Neural cell (in vitro differentiated cells): ENCODE measurements at regions not wholly inside any gene's neighbourhood (a gene's known extent, or its start where the extent isn't known, plus 50 kb on each side); places are given as distances from the start of the nearest gene placed in this dataset.

Source experiments
- H2AFZ ChIP-seq: fragments of 200-600, 300-800 bp; sonication (generic), shearing (Covaris generic); 2 replicates; pipeline ENCODE4 v1.6.0; 2014; ENCODE audit warnings: low read depth, mild to moderate bottlenecking, antibody characterized with exemption, low read length, moderate library complexity
- H3F3A ChIP-seq: fragments of 200-600 bp; shearing (Covaris generic); 2 replicates; pipeline ENCODE4 v1.6.1; 2016; ENCODE audit warnings: mild to moderate bottlenecking, moderate library complexity, mixed read lengths, antibody characterized with exemption, low read length; ENCODE audit not compliant: insufficient read depth, poor library complexity, severe bottlenecking
- H3K27ac ChIP-seq: fragments of 200-600, 300-800 bp; sonication (generic), shearing (Covaris generic); 2 replicates; pipeline ENCODE4 v1.5.1; 2014; ENCODE audit warnings: mild to moderate bottlenecking, low read length, moderate library complexity
- H3K27me3 ChIP-seq: fragments of 300-800, 200-600 bp; sonication (generic), shearing (Covaris generic); 2 replicates; pipeline ENCODE4 v1.6.0; 2014; ENCODE audit warnings: mild to moderate bottlenecking, low read depth, low read length, moderate library complexity; ENCODE audit not compliant: insufficient read depth
- H3K36me3 ChIP-seq: fragments of 300-800, 200-600 bp; sonication (generic), shearing (Covaris generic); 2 replicates; pipeline ENCODE4 v1.5.1; 2014; ENCODE audit warnings: mild to moderate bottlenecking, antibody characterized with exemption, low read length, moderate library complexity; ENCODE audit not compliant: insufficient read depth
- H3K4me2 ChIP-seq: fragments of 300-800, 200-600 bp; sonication (generic), shearing (Covaris generic); 2 replicates; pipeline ENCODE4 v1.6.0; 2014; ENCODE audit warnings: mild to moderate bottlenecking, low read length
- H3K4me3 ChIP-seq: fragments of 300-800, 200-600 bp; sonication (generic), shearing (Covaris generic); 2 replicates; pipeline ENCODE4 v1.5.1; 2014; ENCODE audit warnings: mild to moderate bottlenecking, low read length, moderate library complexity
- H3K79me2 ChIP-seq: fragments of 200-600 bp; shearing (Covaris generic); replicated peaks from 2 replicates; pipeline ENCODE4 v1.6.0; 2014; ENCODE audit warnings: mild to moderate bottlenecking, low read length, moderate library complexity; ENCODE audit not compliant: insufficient read depth
- H3K9ac ChIP-seq: fragments of 300-800, 200-600 bp; sonication (generic), shearing (Covaris generic); 2 replicates; pipeline ENCODE4 v1.6.1; 2016; ENCODE audit warnings: mild to moderate bottlenecking, low read length, mixed read lengths
- H3K9me2 ChIP-seq: fragments of 200-600 bp; shearing (Covaris generic); 2 replicates; pipeline ENCODE4 v1.6.1; 2016; ENCODE audit warnings: mild to moderate bottlenecking, low read length, mixed read lengths; ENCODE audit not compliant: insufficient read depth
- H3K9me3 ChIP-seq: fragments of 200-600, 300-800 bp; sonication (generic), shearing (Covaris generic); 2 replicates; pipeline ENCODE4 v1.6.1; 2016; ENCODE audit warnings: mild to moderate bottlenecking, mixed run types, low read length, moderate library complexity, mixed read lengths
- H4K20me1 ChIP-seq: fragments of 200-600 bp; shearing (Covaris generic); 2 replicates; pipeline ENCODE4 v1.6.1; 2016; ENCODE audit warnings: mild to moderate bottlenecking, mixed run types; ENCODE audit not compliant: insufficient read depth
- CTCF ChIP-seq: fragments of 450-650 bp; IDR thresholded peaks from 2 replicates; pipeline ENCODE4 v1.5.1; 2014; ENCODE audit warnings: antibody characterized with exemption, mild to moderate bottlenecking, moderate library complexity; ENCODE audit not compliant: poor library complexity, severe bottlenecking
- EP300 ChIP-seq: fragments of 450-650 bp; conservative IDR thresholded peaks from 2 replicates; pipeline ENCODE4 v1.6.1; 2014; ENCODE audit warnings: antibody characterized with exemption, mild to moderate bottlenecking, moderate library complexity; ENCODE audit not compliant: poor library complexity, severe bottlenecking
- EZH2 ChIP-seq: fragments of 200-600, 300-800 bp; shearing (Covaris generic), sonication (generic); IDR thresholded peaks from 2 replicates; pipeline ENCODE4 v1.6.1; 2014; ENCODE audit warnings: antibody characterized with exemption, low read length, borderline replicate concordance, mild to moderate bottlenecking; ENCODE audit not compliant: insufficient read depth, poor library complexity, severe bottlenecking
- MXI1 ChIP-seq: fragments of 450-650 bp; conservative IDR thresholded peaks from 2 replicates; pipeline ENCODE4 v1.6.1; 2014; ENCODE audit warnings: antibody characterized with exemption, mild to moderate bottlenecking; ENCODE audit not compliant: poor library complexity, severe bottlenecking
- POLR2AphosphoS5 ChIP-seq: IDR thresholded peaks from 2 replicates; pipeline ENCODE4 v1.6.1; 2012
- RAD21 ChIP-seq: fragments of 450-650 bp; conservative IDR thresholded peaks from 2 replicates; pipeline ENCODE4 v1.6.1; 2014; ENCODE audit warnings: antibody characterized with exemption, mild to moderate bottlenecking, moderate library complexity
- REST ChIP-seq: IDR thresholded peaks from 2 replicates; pipeline ENCODE4 v1.6.1; 2012; ENCODE audit warnings: borderline replicate concordance
- SMC3 ChIP-seq: fragments of 450-650 bp; conservative IDR thresholded peaks from 2 replicates; pipeline ENCODE4 v1.6.1; 2014; ENCODE audit warnings: antibody characterized with exemption, mild to moderate bottlenecking, moderate library complexity; ENCODE audit not compliant: poor library complexity
- TAF1 ChIP-seq: IDR thresholded peaks from 2 replicates; pipeline ENCODE4 v1.6.1; 2012; ENCODE audit warnings: low read depth

- no peak overlapping the region for H3K4me2 ChIP-seq
- H3K27ac ChIP-seq: no peak overlapping the region
- no peak overlapping the region for H2AFZ ChIP-seq
- H3F3A ChIP-seq: no peaks in the 10 kb centered on the region
- TF ChIP-seq RAD21: no peak
- TF ChIP-seq TAF1: no peak
- no peak for TF ChIP-seq REST
- no peak for TF ChIP-seq MXI1
- TF ChIP-seq CTCF: no peak
- no peak for TF ChIP-seq EZH2
- no peak for TF ChIP-seq EP300
- TF ChIP-seq SMC3: no peak
- no peak for TF ChIP-seq POLR2AphosphoS5
- no peaks in the 10 kb centered on the region for H4K20me1 ChIP-seq
- peaks cover 18% of the 10 kb centered on the region for H3K27me3 ChIP-seq
- no peaks in the 10 kb centered on the region for H3K36me3 ChIP-seq
- no peak overlapping the region for H3K9ac ChIP-seq
- no peak overlapping the region for H3K4me3 ChIP-seq
- no peaks in the 10 kb centered on the region for H3K9me2 ChIP-seq
- no peaks in the 10 kb centered on the region for H3K79me2 ChIP-seq
- no peaks in the 10 kb centered on the region for H3K9me3 ChIP-seq
Measured at GRCh38 chr15:98427321-98427720, 221.0 kb upstream of the IGF1R start.

- H3K27me3 ChIP-seq: peaks cover 15% of the 10 kb centered on the region
Measured at GRCh38 chr15:98428253-98428989, 219.9 kb upstream of the IGF1R start.

More at GRCh38 chr15:98428253-98428989, 219.9 kb upstream of the IGF1R start:
- H3K4me2 ChIP-seq: no peak overlapping the region
- no peaks in the 10 kb centered on the region for H4K20me1 ChIP-seq
- H3K9me2 ChIP-seq: no peaks in the 10 kb centered on the region
- H3K36me3 ChIP-seq: no peaks in the 10 kb centered on the region
- no peaks in the 10 kb centered on the region for H3K79me2 ChIP-seq
- no peak overlapping the region for H3K9ac ChIP-seq
- TF ChIP-seq TAF1 (no peak), EP300 (no peak), SMC3 (peak; percentile 78), POLR2AphosphoS5 (no peak), CTCF (peak; percentile 91), RAD21 (peak; percentile 80), REST (no peak), EZH2 (no peak), MXI1 (no peak)
- no peaks in the 10 kb centered on the region for H3F3A ChIP-seq
- H3K27ac ChIP-seq: no peak overlapping the region
- no peaks in the 10 kb centered on the region for H3K9me3 ChIP-seq
- peak overlapping the region; percentile 67 for H3K4me3 ChIP-seq
- H2AFZ ChIP-seq: no peak overlapping the region
